GM21619 (cell line): ENCODE measurements at regions not wholly inside any gene's neighbourhood (a gene's known extent, or its start where the extent isn't known, plus 50 kb on each side); places are given as distances from the start of the nearest gene placed in this dataset.
"Not testable (repeated sequence)": the region's sequence is repeated elsewhere in the genome, so short reads cannot be mapped to it uniquely, and the experiment has no call there.

Experiments used
- ATAC-seq: cut with Tn5 transposase; IDR thresholded peaks from one replicate; pipeline ENCODE4 v1.9.1; 2021; ENCODE audit not compliant: unreplicated experiment

DNA sequence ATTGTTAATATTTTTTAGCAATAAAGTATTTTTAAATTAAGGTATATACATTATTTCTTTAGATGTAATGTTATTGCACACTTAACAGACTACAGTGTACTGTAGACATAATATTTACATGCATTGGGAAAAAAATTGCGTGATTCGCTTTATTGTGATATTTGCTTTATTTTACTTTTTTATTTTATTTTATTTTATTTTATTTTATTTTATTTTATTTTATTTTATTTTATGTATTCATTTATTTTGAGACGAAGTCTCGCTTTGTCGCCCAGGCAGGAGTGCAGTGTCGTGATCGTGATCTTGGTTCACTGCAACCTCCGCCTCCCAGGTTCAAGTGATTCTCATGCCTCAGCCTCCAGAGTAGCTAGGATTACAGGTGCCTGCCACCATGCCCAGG lies 1522.7 kb downstream of the AMY1C start:
- not testable (repeated sequence) for ATAC-seq

DNA sequence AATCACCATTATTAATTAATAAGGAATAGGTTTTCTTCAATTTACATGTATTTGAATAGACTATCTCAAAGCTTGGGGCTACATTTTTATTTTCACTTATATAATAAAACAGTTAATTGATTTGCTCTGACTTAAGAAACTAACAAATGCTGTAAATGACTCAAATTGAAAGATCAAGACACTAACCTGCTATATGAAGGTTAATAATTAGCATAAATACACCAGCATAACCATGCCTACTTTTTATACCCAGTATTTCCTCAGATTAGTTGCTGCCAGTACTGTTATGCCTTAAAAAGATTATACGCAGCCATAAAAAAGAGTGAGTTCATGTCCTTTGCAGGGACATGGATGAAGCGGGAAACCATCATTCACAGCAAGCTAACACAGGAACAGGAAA lies 1545.1 kb downstream of the AMY1C start:
- no peak for ATAC-seq

DNA sequence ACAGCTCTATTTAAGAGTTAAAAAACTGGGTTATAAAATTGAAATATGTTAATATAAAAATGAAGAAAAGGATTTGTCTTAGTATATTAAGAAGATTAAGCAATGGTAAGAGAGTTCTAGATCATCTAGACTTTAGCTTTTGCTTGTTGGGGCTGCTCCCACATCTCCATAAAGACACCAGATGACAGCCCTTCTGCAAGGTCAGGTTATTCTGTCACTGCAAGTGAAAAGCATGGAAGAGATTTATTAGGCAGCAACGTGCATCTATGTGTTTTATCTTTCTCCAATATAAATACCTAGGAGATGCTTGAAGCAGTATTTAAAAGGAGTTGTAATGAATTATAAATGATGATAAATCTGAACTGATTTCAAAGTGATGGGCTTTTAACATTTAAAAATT lies 1560.4 kb downstream of the AMY1C start:
- ATAC-seq: no peak

DNA sequence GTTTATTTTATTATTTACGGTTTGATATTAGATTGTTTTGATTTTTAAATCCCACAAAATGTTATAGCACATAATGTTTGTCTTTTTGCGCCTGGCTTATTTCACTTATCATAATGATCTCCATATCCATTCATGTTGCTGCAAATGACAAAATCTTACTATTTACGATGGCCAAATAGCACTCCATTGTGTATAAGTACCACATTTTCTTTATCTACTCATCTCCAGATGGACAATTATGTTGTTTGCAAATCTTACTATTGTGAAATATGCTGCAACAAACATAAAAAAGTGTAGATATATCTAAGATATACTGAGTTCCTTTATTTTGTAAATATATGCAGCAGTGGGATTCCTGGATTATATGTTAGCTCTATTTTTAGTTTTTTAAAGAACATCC lies 1568.3 kb downstream of the AMY1C start:
- ATAC-seq: no peak

DNA sequence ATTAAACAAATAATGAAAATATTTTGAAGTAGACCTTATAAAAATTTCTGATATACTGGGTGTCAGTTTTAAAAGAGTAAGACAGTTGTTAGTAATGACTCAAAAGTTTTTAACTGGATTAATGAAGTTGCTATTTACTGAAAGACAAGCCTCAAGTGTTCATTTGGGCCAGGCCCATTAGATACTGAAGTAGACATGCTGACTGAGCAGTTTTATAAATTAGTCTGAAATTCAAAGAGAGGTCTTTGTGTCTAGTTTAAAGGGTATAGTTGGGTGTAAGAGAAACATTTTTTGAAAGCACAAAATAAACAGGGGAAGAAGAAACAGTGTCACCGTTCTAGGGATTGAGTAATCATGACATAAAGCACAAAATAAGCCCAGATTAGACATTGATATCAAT lies 1577.2 kb downstream of the AMY1C start:
- ATAC-seq: no peak

DNA sequence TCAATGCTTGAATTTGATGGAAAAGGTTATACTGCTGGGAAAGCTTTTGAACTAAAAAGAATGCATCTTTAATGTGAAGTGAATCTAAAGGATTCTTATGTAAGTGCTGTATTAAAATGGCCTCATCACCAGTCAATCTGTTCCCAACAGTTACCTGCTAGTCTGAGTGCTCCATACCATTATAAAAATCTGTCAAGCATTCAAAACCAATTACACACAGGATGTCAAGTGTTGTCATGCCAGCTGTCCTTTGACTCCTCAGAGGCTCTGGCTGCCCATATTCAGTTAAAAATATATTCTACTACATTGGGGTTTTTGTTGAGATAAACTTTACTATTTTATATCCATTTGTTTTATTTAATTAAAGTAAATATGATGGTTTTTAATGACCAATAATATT lies 1587.7 kb downstream of the AMY1C start:
- no peak for ATAC-seq

DNA sequence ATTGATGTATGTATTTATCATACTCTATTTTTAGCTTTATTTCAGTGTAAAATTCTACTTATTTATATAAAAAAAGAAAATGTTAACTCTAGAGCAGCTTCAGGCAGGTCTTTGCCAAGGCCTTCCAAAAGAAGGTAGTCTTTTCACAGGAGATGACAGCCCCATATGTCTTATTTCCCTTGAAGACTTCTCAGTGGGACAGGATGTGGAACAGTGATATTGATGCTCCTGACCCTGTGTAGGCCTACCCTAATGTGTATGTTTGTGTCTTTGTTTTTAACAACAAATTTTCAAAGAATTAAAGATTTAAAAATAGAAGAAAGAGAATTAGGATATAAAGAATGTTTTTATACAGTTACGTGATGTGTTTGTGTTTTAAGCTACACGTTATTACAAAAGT lies 1593.6 kb downstream of the AMY1C start:
- ATAC-seq: no peak

DNA sequence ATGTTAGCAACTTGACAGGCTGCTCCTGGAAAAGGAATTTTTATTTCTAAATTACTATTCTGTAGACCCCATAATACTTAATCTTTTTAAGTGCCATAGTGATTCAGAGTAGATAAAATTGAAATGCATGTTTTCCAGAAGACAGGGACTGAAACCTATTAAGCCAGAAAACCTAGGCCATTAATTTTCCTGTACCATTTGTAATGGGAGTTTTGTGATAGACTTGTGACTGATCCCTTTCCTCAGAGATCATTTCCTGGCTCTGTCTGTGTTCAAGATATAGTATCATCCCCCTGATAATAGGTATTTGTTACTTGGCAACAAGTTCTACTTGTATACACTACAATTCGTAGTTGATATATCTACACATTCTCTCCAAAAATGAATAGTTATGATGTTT lies 1609.8 kb downstream of the AMY1C start:
- ATAC-seq: no peak

DNA sequence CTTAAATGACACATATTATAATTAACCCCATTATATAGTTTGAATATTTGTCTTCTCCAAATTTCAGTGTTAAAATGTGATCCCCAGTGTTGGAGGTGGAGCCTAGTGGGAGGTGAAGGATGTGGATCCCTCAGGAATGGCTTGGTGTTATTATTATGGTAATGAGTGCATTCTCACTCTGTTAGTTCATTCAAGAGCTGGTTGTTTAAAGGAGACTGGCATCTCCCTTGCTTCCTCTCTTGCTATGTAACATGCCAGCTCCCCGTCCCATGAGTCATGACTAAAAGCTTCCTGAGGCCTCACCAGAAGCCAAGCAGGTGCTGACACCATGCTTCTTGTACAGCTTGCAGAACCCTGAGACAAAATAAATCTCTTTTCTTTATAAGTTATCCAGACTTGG lies 1612.7 kb downstream of the AMY1C start:
- ATAC-seq: no peak

DNA sequence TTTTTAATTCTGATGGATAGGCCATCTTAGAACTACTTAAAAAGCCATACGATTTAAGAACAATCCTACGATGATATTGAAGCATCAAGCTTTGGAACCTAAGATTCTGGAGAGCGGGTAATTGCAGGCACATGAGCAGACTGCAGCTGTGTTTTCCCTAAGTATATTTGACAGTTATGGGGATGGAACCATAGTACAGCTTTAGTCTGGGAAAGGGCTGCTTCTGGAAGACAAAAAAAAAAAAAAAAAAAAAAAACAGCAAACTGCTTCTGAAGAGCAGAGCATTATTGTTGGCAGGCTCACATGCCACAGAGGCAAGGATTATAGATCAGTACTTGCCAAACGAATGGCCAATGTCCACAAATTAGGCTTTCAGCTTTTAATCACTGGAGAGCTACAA lies 1618.7 kb downstream of the AMY1C start:
- ATAC-seq: no peak

DNA sequence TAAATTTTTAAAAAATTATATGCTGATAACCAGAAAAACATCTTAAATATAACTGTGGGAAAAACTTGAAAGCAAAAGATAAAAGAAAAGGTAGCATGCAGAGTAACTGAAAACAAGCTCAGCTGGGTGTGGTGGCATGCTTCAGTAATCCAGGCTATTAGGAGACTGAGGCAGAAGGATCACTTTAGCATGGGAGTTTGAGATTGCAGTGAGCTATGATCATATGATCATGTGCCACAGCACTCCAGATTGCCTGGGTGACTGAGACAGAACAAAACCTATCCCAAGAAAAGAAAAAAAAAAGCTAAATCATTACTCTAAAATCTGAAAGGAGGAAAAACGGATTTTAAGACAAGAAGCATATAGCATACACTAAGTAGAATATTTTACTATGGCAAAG lies 1624.0 kb downstream of the AMY1C start:
- ATAC-seq: no peak

DNA sequence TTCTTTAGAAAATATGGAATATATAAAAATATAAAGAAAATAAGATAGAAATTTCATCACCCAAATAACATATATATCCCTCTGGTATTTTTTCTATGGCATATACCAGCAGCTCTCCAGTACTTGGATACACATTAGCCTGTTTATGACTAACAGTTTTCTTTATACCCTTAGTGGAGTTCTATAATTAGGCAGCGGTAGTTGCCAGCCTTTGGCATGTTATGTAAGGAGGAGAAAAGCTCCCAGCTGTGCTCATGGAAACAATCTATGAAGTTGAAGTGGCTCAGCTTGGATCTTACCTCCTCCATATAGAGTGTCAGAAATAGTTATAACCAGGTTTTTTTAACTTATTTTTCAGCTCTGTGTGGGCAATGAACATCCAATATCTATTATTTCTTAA lies 1636.8 kb downstream of the AMY1C start:
- no peak for ATAC-seq

DNA sequence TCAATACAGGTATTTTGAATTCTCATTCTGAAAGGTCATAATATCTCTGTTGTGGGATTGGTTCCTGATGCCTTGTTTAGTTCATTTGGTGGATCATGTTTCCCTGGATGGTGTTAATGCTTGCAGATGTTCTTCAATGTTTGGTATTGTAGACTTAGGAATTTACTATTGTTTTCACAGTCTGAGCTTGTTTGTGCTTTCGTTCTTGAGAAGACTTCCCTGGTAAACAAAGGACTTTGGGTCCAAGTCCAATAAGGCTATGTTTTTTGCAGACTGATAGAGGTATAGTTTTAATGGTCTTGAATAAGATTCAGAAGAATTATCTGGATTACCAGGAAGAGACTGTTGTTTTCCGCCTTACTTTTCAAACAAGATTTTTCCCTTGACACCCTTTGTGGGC lies 1646.3 kb downstream of the AMY1C start:
- ATAC-seq: no peak

DNA sequence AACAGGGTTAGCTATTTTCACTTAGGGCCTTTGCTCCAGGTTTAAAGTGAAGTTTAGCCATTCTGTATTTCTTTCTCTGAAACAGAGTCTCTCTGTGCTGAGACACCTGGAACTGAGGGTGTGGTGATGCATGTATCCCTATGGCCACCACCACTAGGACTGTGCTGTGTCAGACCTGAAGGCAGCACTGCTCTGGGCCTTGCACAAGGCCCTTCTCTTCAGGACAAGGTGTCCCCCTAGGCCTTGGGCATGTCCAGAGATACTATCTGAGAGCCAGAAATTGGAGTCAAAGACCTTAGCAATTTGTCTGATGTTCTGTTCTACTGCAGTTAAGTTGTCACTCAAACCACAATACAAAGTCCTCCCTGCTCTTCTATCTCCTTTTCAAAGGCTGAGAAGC lies 1649.2 kb downstream of the AMY1C start:
- ATAC-seq: no peak

DNA sequence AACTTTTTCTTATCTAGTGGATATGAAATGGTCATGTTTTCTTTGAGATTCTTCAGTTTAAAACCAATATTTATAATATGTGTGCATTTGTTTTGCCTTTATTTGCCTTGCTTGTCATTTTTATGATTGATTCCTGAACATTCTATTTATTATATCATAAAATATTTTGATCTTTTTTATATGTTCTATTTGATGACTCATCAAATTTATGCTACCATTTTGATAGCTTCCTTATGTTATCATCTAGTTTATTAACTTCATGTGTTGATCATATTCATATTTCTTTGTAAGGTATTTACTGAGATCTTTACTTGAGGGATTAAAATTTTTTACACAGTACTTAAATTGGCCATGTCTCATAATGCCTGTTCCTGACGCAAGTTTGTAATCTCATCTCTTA lies 1650.0 kb downstream of the AMY1C start:
- no peak for ATAC-seq

DNA sequence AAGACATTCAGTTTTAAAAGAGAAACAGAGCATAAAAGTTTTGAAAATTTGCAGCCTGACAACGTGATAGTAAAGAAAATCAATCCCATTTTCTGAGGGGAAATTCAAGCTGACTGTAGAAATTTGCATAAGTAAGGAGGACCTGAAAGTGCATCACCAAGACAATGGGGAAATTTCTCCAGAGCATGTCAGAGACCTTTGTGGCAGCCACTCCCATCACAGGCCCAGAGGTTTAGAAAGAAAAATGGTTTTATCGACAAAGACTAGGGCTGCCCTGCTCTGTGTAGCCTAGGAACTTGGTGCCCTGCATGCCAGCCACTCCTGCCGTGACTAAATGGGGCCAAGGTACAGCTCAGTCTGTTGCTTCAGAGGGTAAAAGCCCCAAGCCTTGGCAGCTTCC lies 1640.2 kb upstream of the PRMT6 start:
- ATAC-seq: no peak

DNA sequence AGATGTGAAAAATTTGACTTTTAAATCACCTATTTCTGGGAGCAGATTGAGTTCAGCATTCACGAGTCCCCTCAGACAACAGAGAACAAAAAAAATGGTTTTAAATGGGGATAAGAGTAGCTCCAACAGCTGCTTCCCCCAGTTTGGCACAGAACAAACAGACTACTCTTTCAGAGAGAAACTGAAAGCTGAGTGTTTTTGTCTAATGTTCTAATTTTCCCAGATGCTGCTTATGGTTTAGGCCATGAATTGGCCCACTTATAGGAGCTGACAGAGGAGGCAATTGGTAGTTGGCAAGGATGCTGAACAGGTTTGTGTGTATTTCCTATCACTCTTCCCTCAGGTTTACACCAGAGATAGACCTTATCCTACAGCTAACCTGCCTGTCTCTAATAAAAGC lies 1637.4 kb upstream of the PRMT6 start:
- ATAC-seq: no peak

DNA sequence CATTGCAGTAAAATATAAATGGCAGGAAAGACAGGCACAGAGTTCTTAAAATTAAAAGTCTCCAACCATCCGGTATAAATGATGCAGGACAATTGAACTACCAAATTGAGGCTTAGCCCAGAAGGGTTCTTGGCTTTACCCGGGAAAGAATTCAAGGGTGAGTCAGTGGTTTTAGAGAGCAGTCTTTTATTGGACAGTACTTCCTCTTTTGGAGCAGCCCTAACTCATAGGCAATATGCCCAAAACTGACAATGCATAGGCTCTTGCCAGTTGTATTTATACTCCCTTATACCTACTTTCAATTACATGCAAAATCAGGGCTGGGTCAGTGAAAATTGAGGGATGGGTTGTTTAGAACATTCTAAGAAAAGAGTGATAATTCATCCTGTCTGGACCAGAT lies 1628.9 kb upstream of the PRMT6 start:
- no peak for ATAC-seq

DNA sequence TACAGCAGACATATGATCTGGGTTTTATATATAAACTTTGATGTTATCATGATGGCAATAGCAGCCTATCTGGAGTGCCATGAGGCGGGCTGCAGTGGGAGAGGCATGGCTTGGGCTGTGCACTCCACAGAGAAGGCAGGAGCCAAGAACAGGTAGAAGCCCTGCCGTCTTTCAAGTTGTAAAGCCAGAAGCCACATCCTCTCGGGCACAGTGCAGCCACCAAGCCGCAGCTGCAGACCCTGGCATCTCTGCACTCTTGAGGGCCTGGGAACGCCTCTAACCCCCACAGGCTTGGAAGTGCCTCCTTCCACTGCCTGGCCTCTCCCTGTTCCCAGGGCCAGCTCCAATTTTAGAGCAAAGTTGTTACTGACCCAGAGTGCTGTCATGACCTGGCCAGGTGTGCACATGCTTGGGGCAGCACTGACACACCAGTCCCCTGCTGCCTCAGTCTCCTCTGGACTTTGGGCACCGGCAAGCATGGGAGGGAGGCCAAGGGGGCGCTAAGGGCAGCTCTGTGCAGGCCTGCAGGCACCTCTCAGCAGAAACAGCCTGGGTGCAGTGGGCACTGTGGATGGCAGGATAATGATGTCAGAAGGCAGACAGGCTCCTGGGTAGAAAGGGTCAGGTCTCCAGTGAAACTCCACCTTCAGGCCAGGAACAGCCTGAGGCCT lies 1619.8 kb upstream of the PRMT6 start:
- no peak for ATAC-seq

DNA sequence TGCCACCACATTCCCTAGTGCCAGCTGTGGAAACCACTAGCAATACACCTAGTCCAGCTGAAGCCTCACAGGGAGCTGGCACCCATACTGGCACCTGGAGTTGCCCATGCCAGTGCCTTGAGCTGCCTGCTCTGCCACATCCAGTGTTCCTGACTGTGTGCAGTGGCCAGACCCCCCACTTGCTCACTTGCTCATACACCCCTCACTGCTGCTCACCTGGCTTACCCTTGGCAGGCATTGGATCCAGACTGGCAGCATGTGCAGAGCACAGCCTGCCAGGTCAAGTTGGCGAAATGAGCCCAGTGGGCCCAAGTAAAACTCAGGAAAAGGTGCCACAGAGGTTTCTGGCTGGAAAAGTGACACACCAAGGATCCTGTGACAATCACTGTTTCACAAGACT lies 1618.6 kb upstream of the PRMT6 start:
- ATAC-seq: no peak

DNA sequence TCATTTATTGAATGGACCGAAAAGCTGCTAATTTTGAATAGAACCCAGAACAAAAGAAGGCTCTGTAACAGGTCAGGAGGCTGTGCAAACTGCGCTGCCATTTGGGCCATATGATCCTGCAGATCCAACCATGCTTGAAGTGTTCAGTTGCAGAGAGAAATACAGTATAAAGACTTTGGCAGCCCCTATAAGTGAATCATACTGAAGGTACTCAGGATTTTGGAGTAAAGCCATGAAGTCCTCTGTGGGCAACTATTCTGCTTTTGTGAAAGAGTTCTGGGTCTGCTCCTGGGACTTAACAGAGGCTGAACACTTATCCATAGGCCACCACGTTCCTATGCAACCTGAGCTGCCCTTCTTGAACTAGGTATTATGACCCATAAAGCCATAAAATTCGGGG lies 1613.6 kb upstream of the PRMT6 start:
- ATAC-seq: no peak

DNA sequence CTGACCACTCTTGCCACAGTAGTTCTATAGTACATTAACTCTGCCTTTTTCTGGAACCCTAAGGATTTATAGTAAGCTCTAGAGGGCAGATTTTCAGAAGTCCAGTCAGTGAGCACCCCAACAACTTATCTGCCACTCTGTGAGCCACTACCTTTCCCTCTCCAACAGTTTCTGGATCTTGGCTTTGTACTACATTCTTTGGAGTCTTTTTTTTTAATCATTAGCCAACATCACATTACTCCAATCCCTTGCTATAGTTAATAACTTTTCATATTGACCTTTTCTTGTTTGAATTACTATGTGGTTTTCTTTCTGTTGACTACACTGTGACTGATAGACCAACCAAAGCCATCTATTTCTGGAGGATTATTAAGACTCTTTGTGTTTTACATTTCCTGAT lies 1596.7 kb upstream of the PRMT6 start:
- no peak for ATAC-seq

DNA sequence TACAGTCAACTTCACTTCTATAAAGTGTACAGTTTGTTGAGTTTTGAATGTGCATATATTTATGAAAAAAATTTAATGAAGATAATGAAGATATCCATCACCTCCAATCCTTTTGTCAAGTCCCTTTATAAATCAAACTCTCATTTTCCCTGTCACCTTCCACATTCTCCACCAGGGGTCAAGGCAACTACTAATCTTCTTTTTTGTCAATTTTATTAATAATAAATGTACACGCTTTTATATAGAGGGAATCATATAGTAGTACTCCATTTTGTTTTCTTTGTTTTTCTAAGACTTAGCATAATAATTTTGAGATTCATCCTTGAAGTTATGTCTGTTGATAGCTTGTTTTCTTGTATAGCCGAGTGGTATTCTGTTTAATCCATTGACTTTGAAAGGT lies 1594.2 kb upstream of the PRMT6 start:
- ATAC-seq: no peak

DNA sequence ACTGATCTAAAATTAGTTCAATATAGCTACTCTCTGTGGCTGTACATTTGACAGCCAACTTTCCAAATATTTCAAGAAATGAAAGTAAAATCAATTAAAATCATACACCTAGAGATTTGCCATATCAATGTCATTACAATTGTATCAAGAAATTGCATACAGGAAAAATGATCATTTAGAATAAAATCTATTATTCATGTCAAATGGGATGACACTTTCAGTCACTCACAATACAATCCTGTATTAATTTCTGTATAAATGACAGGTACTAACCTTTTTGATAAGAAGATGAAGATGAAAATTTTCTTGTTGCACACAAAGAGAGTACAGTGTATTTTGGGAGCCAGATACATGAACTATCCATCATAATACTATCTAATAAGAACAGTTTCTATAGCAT lies 1588.9 kb upstream of the PRMT6 start:
- no peak for ATAC-seq
